H1 (cell line): ENCODE measurements at regions not wholly inside any gene's neighbourhood (a gene's known extent, or its start where the extent isn't known, plus 50 kb on each side); places are given as distances from the start of the nearest gene placed in this dataset.
A peak's percentile ranks its signal among the peaks of the same experiment; 100 is the strongest.

Experiments
- CTCF ChIA-PET: fragments of 300-600 bp; sonication (Branson Sonifier 250); formaldehyde crosslinking; loops from one replicate; lab custom pipeline; 2021; ENCODE audit not compliant: partially characterized antibody; lab: Charles Lee
- POLR2A ChIA-PET: fragments of 300-600 bp; sonication (Branson Sonifier 250); formaldehyde crosslinking; loops from one replicate; lab custom pipeline; 2021; ENCODE audit warnings: inconsistent platforms; ENCODE audit not compliant: partially characterized antibody; lab: Charles Lee
- DNase-seq, 2 experiments: peaks; one replicate each; pipeline versions ENCODE4 v3.0.0 to v3.0.0-alpha.2; 2010 to 2022; ENCODE audit warnings: low spot score in 2 of 2, low read depth in 1 of 2, mixed read lengths in 1 of 2
- FAIRE-seq: peaks from 2 replicates; lab custom pipeline; 2011; peaks lifted over from hg19 to GRCh38; lab: Jason Lieb, UNC
- H2AFZ ChIP-seq: 2 replicates; pipeline ENCODE4 v1.8.1; 2012; ENCODE audit warnings: low read length, inconsistent platforms
- H2AK5ac ChIP-seq: 2 replicates; pipeline ENCODE4 v1.6.1; 2013; ENCODE audit warnings: low read depth, low read length
- H2BK120ac ChIP-seq: replicated peaks from 2 replicates; pipeline ENCODE3; 2013; ENCODE audit warnings: low read depth, low read length, inconsistent platforms
- H2BK12ac ChIP-seq: 2 replicates; pipeline ENCODE4 v1.6.1; 2013; ENCODE audit warnings: low read depth, low read length
- H2BK15ac ChIP-seq: 2 replicates; pipeline ENCODE4 v1.6.1; 2013; ENCODE audit warnings: low read length
- H2BK20ac ChIP-seq: 2 replicates; pipeline ENCODE4 v1.6.1; 2013; ENCODE audit warnings: low read length
- H2BK5ac ChIP-seq: 2 replicates; pipeline ENCODE4 v1.6.1; 2013; ENCODE audit warnings: low read depth, low read length
- H3K14ac ChIP-seq: 2 replicates; pipeline ENCODE4 v1.6.1; 2013; ENCODE audit warnings: inconsistent platforms; ENCODE audit not compliant: insufficient read length
- H3K18ac ChIP-seq: 2 replicates; pipeline ENCODE4 v1.6.1; 2013; ENCODE audit warnings: low read length; ENCODE audit errors: extremely low read depth
- H3K23ac ChIP-seq: 2 replicates; pipeline ENCODE4 v1.6.1; 2013; ENCODE audit warnings: inconsistent platforms; ENCODE audit not compliant: insufficient read length
- H3K23me2 ChIP-seq: 2 replicates; pipeline ENCODE4 v1.6.1; 2013; ENCODE audit warnings: low read depth, low read length
- H3K27ac ChIP-seq: 2 replicates; pipeline ENCODE4 v1.6.1; 2011; ENCODE audit warnings: low read depth, low read length, inconsistent platforms
- H3K27me3 ChIP-seq, 4 experiments: replicated peaks in 1 of 4; 1 replicate in 1 of 4; 2 replicates in 3 of 4; pipeline versions ENCODE4 v1.6.1 to v1.8.1; 2011 to 2013; ENCODE audit warnings: low read length in 3 of 4, mild to moderate bottlenecking in 3 of 4, inconsistent platforms in 2 of 4, mixed read lengths in 2 of 4, moderate library complexity in 1 of 4; ENCODE audit not compliant: control insufficient read depth in 3 of 4, insufficient read depth in 3 of 4; ENCODE audit errors: extremely low read depth in 1 of 4
- H3K36me3 ChIP-seq, 4 experiments: 2 replicates each; pipeline versions ENCODE4 v1.6.1 to v1.8.1; 2011 to 2013; ENCODE audit warnings: mild to moderate bottlenecking in 4 of 4, low read length in 3 of 4, moderate library complexity in 2 of 4, control low read depth in 1 of 4, inconsistent platforms in 1 of 4; ENCODE audit not compliant: insufficient read depth in 4 of 4, control insufficient read depth in 2 of 4
- H3K4ac ChIP-seq: replicated peaks from 2 replicates; pipeline ENCODE3; 2013; ENCODE audit warnings: low read length, low read depth, mixed read lengths, inconsistent platforms; ENCODE audit not compliant: insufficient read length
- H3K4me1 ChIP-seq, 4 experiments: replicated peaks in 1 of 4; 1 replicate in 1 of 4; 2 replicates in 3 of 4; pipeline versions ENCODE4 v1.6.1 to v1.8.1; 2011 to 2013; ENCODE audit warnings: low read length in 3 of 4, inconsistent platforms in 2 of 4, mixed read lengths in 1 of 4; ENCODE audit not compliant: insufficient read depth in 4 of 4, control insufficient read depth in 3 of 4
- H3K4me2 ChIP-seq, 2 experiments: 2 replicates each; pipeline versions ENCODE4 v1.6.1 to v1.8.1; 2011 to 2013; ENCODE audit warnings: low read depth in 2 of 2, low read length in 2 of 2, control low read depth in 1 of 2, inconsistent platforms in 1 of 2, mild to moderate bottlenecking in 1 of 2; ENCODE audit not compliant: insufficient read depth in 1 of 2
- H3K4me3 ChIP-seq, 4 experiments: fragments of 200-600, 300-600 bp in 1 of 4; sonication (generic), shearing (Covaris generic), sonication (Bioruptor Twin) in 1 of 4; 2 replicates each; pipeline versions ENCODE4 v1.5.1 to v1.8.1; 2011 to 2016; ENCODE audit warnings: low read length in 4 of 4, low read depth in 3 of 4, control low read depth in 2 of 4, inconsistent platforms in 2 of 4, mild to moderate bottlenecking in 2 of 4, mixed read lengths in 1 of 4, moderate library complexity in 1 of 4; ENCODE audit not compliant: insufficient read depth in 2 of 4; ENCODE audit errors: extremely low read depth in 1 of 4
- H3K56ac ChIP-seq: replicated peaks from 2 replicates; pipeline ENCODE3; 2013; ENCODE audit warnings: low read depth, mild to moderate bottlenecking, mixed read lengths, low read length, inconsistent platforms; ENCODE audit not compliant: insufficient read length
- H3K79me1 ChIP-seq: 2 replicates; pipeline ENCODE4 v1.6.1; 2013; ENCODE audit warnings: low read depth, low read length, control low read depth
- H3K79me2 ChIP-seq, 2 experiments: 2 replicates each; pipeline versions ENCODE4 v1.6.1 to v1.8.1; 2012 to 2013; ENCODE audit warnings: low read length in 2 of 2, mild to moderate bottlenecking in 2 of 2, inconsistent platforms in 1 of 2; ENCODE audit not compliant: insufficient read depth in 2 of 2, control insufficient read depth in 1 of 2
- H3K9ac ChIP-seq, 4 experiments: replicated peaks in 1 of 4; 1 replicate in 1 of 4; 2 replicates in 3 of 4; pipeline versions ENCODE4 v1.6.1 to v1.8.1; 2011 to 2013; ENCODE audit warnings: low read depth in 3 of 4, low read length in 3 of 4, control low read depth in 2 of 4, mild to moderate bottlenecking in 2 of 4, moderate library complexity in 2 of 4, inconsistent platforms in 1 of 4; ENCODE audit errors: extremely low read depth in 1 of 4
- H3K9me3 ChIP-seq, 2 experiments: 2 replicates each; pipeline versions ENCODE4 v1.6.1 to v1.8.1; 2012 to 2013; ENCODE audit warnings: mild to moderate bottlenecking in 2 of 2, moderate library complexity in 2 of 2, control low read depth in 1 of 2, inconsistent platforms in 1 of 2, low read depth in 1 of 2, low read length in 1 of 2, mixed read lengths in 1 of 2; ENCODE audit not compliant: insufficient read depth in 2 of 2
- H4K20me1 ChIP-seq, 2 experiments: replicated peaks in 1 of 2; 2 replicates each; pipeline versions ENCODE3 to v1.8.1; 2011 to 2013; ENCODE audit warnings: inconsistent platforms in 2 of 2, low read length in 2 of 2, mild to moderate bottlenecking in 1 of 2; ENCODE audit not compliant: insufficient read depth in 2 of 2, control insufficient read depth in 1 of 2
- H4K5ac ChIP-seq: 2 replicates; pipeline ENCODE4 v1.6.1; 2013; ENCODE audit warnings: low read length, low read depth, mixed read lengths, inconsistent platforms; ENCODE audit not compliant: insufficient read length
- H4K8ac ChIP-seq: 2 replicates; pipeline ENCODE4 v1.8.0; 2013; ENCODE audit warnings: mild to moderate bottlenecking, moderate library complexity, low read length, inconsistent platforms; ENCODE audit not compliant: insufficient read depth; ENCODE audit errors: extremely low read depth
- H4K91ac ChIP-seq: replicated peaks from 2 replicates; pipeline ENCODE3; 2013; ENCODE audit warnings: low read length, mixed read lengths, inconsistent platforms; ENCODE audit not compliant: insufficient read length
- CREB1 ChIP-seq: IDR thresholded peaks from 2 replicates; pipeline ENCODE4 v1.6.1; 2012; ENCODE audit warnings: inconsistent platforms
- SRF ChIP-seq: IDR thresholded peaks from 2 replicates; pipeline ENCODE4 v1.6.1; 2011; ENCODE audit warnings: mild to moderate bottlenecking, low read depth, low read length, moderate library complexity
- TBP ChIP-seq: IDR thresholded peaks from 2 replicates; pipeline ENCODE4 v1.6.1; 2011; ENCODE audit warnings: low read depth, low read length, improper control_type of control experiment
- YY1 ChIP-seq: IDR thresholded peaks from 2 replicates; pipeline ENCODE4 v1.6.1; 2011; ENCODE audit warnings: low read depth, mild to moderate bottlenecking, low read length
- WGBS, 2 experiments: shearing (Covaris generic) in 1 of 2; methylation state at CpG; one replicate each; pipeline versions ENCODE4 v1.1.6 to v1.1.7; 2013 to 2015; ENCODE audit warnings: low lambda C conversion rate in 2 of 2, mixed read lengths in 2 of 2, inconsistent platforms in 1 of 2, low coverage in 1 of 2, missing lambda C conversion rate in 1 of 2; ENCODE audit not compliant: insufficient replicate concordance in 2 of 2, insufficient coverage in 1 of 2, insufficient read length in 1 of 2; ENCODE audit errors: extremely low coverage in 1 of 2, missing lambda C conversion rate in 1 of 2; 5-methylcytosine and 5-hydroxymethylcytosine counted together

- peak overlapping the region; percentile 20; the same call in 1 of the 2 replicates for H2AK5ac ChIP-seq
- no peaks in the 10 kb centered on the region for H4K20me1 ChIP-seq
- 85% methylated on average over 18 of the region's 22 CpGs; no CpG with 5 or more reads in 1 of the 2 experiments for WGBS, 2 experiments
- H3K79me2 ChIP-seq = no peaks in the 10 kb centered on the region
- H3K27ac ChIP-seq = no peak overlapping the region
- no peak overlapping the region for H4K8ac ChIP-seq
- H2BK20ac ChIP-seq = no peak overlapping the region
- no peak overlapping the region for H4K5ac ChIP-seq
- H3K36me3 ChIP-seq = no peaks in the 10 kb centered on the region
- no peaks in the 10 kb centered on the region for H3K79me1 ChIP-seq
- no peak overlapping the region for H3K14ac ChIP-seq
- H3K4me2 ChIP-seq = no peak overlapping the region
- TF ChIP-seq YY1 (no peak), SRF (no peak), TBP (no peak), CREB1 (no peak)
- CTCF ChIA-PET = interaction anchor here (0.8 to 2.8 kb wide), 19 partner anchors 8 to 503 kb away, joined by 3 to 14 read pairs (median 4); no protein-coding TSS in a partner anchor
- H2BK15ac ChIP-seq = peak overlapping the region; percentile 83; the same call in 1 of the 2 replicates
- H2BK5ac ChIP-seq = 0 out of 2 replicates have a peak overlapping the region, but pooled peaks have one; percentile 8
- H3K9me3 ChIP-seq = peaks cover 8 to 14% of the 10 kb centered on the region in 2 experiments; a peak in 3 of 4 replicates
- H3K27me3 ChIP-seq = no peaks in the 10 kb centered on the region; a peak in 2 of 7 replicates
- H3K23me2 ChIP-seq = no peaks in the 10 kb centered on the region
- FAIRE-seq (no peak), DNase-seq (no peak)
- peak overlapping the region; percentile 44 for H3K4ac ChIP-seq
- peaks cover 0 to 5% (median 3%) of the 10 kb centered on the region in 4 experiments; a peak in 6 of 7 replicates for H3K4me1 ChIP-seq
- H2BK12ac ChIP-seq = no peak overlapping the region; the same call in 1 of the 2 replicates
- no peak overlapping the region for H2BK120ac ChIP-seq
- peak overlapping the region; percentile 94 for H2AFZ ChIP-seq
- no peak overlapping the region for H3K23ac ChIP-seq
- no peak overlapping the region for H3K18ac ChIP-seq
- H3K9ac ChIP-seq = no peak overlapping the region
- H4K91ac ChIP-seq = peak overlapping the region; percentile 47
- H3K56ac ChIP-seq = no peak overlapping the region
- H3K4me3 ChIP-seq = no peak overlapping the region
- POLR2A ChIA-PET = no interaction called here
Observed at GRCh38 chr22:49549256-49550140, 278.2 kb downstream of the BRD1 start.
